ENCODE measurements at regions not wholly inside any gene's neighbourhood (a gene's known extent, or its start where the extent isn't known, plus 50 kb on each side); places are given as distances from the start of the nearest gene placed in this dataset.

DNA sequence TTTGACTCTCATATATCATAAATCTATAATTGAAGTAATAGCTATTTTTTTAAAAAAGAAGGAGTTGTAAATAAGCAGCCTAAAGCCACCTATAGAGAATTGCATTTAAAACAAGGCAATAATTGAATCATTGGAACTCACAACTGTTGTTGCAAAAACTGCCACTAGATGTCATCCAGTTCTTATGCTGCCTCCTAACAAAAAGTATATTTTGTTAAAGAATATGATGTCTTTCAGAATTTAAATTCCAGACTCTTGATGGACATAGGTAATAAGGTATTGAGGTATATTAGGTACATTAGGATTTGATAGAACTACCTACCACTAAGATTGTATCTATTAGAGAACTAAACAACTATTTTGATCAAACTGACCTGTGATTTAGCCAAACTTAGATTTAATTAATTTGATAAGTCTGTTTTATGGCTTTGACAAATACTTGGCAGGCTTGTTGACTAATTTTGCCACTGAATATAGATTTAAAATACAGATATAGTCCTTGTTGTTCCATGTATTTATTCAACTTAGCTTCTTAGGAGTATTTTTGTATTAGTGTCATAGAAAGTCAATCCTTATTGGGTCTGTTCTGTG is 401.4 kb downstream of the RPL10L start:
- TF ChIP-seq POLR2A (IDR thresholded peaks at IDR 0.05; ENCODE audit: low read length) (no peak), GATA1 (IDR thresholded peaks at IDR 0.05; ENCODE audit: low read depth, low read length) (no peak)

All from erythroblast (primary cell).